Epithelial cell of proximal tubule (primary cell): ENCODE measurements at regions not wholly inside any gene's neighbourhood (a gene's known extent, or its start where the extent isn't known, plus 50 kb on each side); places are given as distances from the start of the nearest gene placed in this dataset.

Experiments used
- DNase-seq: peaks from one replicate; pipeline ENCODE4 v3.0.0-alpha.2; 2011; ENCODE audit warnings: low read depth
- H3K4me3 ChIP-seq: 2 replicates; pipeline ENCODE4 v1.5.1; 2011; ENCODE audit warnings: low read depth, mild to moderate bottlenecking, low read length
- TF ChIP-seq, protein P1 (sequence below): conservative IDR thresholded peaks from 2 replicates; pipeline ENCODE4 v1.5.1; 2012; ENCODE audit warnings: low read depth, mild to moderate bottlenecking, low read length

DNA sequence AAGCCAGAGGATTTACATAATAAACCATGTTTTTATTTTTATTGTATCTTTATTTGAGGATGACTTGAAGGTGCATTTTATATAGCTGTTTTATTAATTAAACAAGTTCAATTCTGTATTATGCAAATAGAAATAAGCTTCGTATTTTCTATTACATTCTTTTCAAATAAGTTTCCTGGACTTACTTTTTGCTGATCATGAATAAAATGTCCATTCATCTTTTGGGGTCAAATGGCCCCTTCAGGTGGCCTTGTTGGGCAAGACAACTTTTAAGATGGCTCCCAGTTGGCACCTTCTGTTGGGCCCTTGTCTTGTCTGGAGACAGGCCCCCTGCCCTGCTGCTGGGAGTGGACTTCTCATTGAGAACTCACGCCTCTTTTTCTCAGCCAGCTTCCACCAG is 654.6 kb upstream of the NOX3 start:
- no peak overlapping the region for H3K4me3 ChIP-seq
- TF ChIP-seq, protein P1, sequence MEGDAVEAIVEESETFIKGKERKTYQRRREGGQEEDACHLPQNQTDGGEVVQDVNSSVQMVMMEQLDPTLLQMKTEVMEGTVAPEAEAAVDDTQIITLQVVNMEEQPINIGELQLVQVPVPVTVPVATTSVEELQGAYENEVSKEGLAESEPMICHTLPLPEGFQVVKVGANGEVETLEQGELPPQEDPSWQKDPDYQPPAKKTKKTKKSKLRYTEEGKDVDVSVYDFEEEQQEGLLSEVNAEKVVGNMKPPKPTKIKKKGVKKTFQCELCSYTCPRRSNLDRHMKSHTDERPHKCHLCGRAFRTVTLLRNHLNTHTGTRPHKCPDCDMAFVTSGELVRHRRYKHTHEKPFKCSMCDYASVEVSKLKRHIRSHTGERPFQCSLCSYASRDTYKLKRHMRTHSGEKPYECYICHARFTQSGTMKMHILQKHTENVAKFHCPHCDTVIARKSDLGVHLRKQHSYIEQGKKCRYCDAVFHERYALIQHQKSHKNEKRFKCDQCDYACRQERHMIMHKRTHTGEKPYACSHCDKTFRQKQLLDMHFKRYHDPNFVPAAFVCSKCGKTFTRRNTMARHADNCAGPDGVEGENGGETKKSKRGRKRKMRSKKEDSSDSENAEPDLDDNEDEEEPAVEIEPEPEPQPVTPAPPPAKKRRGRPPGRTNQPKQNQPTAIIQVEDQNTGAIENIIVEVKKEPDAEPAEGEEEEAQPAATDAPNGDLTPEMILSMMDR, result no peak
- no peak for DNase-seq

DNA sequence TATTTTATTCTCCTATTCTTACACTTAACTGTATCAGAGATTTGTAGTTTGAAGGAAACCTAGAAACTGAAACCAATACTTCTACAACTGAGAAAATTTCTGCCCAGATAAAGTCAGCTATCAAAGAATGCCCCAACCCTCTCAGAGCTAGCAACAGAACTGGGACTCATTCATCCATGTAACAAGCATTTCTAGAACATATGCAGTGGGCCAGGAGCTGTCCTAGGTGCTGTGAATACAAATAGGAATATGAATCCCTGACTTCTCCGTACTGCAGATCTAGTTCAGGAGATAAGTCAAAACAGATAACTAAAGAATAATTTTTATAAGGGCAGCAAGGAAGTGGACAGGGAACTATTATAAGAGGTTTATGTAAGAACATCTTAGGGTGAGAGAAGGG is 654.1 kb upstream of the NOX3 start:
- DNase-seq, result no peak
- no peak overlapping the region for H3K4me3 ChIP-seq
- TF ChIP-seq, protein P1, result no peak

DNA sequence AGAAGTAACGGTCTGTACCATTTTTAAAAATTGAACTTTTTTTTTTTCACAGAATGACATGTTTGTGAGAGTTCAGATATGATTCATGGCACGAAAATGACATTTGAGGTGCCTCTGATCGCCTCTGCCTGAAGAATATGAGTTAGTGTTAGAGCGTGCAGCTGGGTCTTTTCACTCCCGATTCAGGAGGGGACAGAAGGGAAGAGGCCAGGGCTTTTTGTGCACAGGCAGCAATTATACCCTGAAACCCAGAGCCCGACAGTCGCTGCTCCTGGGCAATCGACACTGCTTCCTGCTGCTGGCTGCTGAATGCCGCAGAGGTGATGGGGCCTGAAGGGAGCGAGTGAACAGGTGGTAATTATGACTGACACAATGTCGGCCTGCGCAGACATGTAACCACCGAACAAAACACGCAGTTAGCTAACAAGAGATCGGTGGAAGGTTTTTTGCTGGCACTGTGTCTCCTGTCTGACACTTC is 652.0 kb upstream of the NOX3 start:
- TF ChIP-seq, protein P1, result no peak
- DNase-seq, result no peak
- H3K4me3 ChIP-seq, result no peak overlapping the region

DNA sequence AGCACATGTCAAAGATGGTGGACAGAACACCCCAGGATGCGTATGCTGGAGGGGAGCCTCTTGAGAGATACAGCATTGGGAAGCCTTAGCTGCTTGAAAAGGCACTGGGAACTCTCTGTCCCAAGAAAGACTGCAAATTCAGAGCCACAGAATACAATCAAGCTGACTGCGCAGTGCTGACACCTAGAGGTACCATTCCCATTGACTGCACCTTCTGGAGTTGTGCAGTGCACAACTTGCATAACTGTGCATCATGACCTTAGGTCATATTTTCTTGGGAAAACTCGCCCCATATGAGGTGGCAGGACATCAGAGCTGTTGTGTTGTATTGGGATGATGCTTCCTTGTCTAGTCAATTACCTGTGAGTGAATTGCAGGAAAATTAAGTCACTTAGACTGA is 646.5 kb upstream of the NOX3 start:
- TF ChIP-seq, protein P1, result peak; percentile 65
- DNase-seq, result no peak
- H3K4me3 ChIP-seq, result no peak overlapping the region

DNA sequence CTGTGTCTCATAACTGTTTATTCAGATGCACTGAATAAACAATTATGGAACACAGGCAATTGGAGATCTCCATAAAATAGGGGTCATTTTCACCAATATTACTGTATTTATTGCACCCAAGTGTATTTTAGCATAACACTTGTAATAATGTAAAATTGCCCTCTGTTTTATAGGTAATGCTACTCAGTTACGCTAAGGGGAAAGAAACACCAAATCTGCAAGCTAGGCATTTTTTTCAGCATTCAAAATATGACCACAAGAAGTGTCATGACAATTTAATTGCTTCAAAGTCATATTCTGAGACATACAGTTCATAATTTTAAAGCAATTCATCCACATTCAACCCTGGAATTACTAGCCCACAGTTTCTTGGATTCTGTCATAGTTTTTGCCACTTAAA is 643.2 kb upstream of the NOX3 start:
- TF ChIP-seq, protein P1, result no peak
- no peak overlapping the region for H3K4me3 ChIP-seq
- DNase-seq, result no peak

DNA sequence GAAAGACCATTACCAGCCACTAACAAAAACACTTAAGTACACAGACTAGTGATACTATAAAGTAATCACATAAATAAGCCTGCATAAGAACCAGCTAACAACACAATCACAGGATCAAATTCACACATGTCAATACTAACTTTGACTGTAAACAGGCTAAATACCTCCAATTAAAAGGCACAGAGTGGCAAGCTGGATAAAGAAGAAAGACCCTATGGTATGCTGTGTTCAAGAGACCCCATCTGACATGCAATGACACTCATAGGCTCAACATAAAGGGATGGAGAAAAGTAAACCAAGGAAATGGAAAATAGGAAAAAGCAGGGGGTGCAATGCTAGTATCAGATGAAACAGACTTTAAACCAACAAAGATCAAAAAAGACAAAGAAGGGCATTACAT is 631.8 kb upstream of the NOX3 start:
- H3K4me3 ChIP-seq, result no peak overlapping the region
- TF ChIP-seq, protein P1, result no peak
- DNase-seq, result no peak

DNA sequence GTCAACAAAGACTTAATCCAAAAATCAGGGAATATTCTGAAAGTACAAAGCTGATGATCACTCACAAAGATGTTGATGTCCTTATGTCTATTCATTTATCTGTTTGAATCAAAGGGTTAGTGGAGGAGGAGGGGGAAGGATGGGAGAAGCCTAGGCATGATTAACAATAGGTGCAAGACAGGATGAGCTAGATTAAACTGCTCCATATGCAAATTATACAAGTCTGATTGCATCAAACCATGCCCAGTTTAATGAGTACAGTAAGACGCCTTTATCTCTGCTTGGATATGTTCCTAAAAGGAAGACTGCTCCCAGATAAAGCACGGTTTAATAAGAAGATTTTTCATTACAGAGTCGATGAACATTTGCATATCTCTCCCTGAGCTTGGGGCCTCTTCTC is 626.4 kb upstream of the NOX3 start:
- DNase-seq, result no peak
- TF ChIP-seq, protein P1, result no peak
- no peak overlapping the region for H3K4me3 ChIP-seq
